ENCODE measurements at regions not wholly inside any gene's neighbourhood (a gene's known extent, or its start where the extent isn't known, plus 50 kb on each side); places are given as distances from the start of the nearest gene placed in this dataset.
A peak's percentile ranks its signal among the peaks of the same experiment; 100 is the strongest.

GRCh38 chr10:114876602-114877300, 55.2 kb downstream of the FHIP2A start:
- no peaks in the 10 kb centered on the region for H3K9me3 ChIP-seq (ENCODE audit: control insufficient read depth in 2 of 3, insufficient read depth in 1 of 3, low read length in 3 of 3)
- H3K4me1 ChIP-seq (ENCODE audit: control insufficient read depth in 2 of 3, insufficient read depth in 2 of 3, low read depth in 1 of 3, low read length in 3 of 3) = peaks cover 0 to 2% (median 0%) of the 10 kb centered on the region in 3 donors
- FAIRE-seq (no peak), DNase-seq (peak; percentile 76 to 90 (median 77))
- H3K27ac ChIP-seq (ENCODE audit: low read depth in 2 of 2, low read length in 2 of 2) = no peak overlapping the region
- no peaks in the 10 kb centered on the region for H3K27me3 ChIP-seq (ENCODE audit: control insufficient read depth, insufficient read depth, low read length)
- TF ChIP-seq, protein P1, sequence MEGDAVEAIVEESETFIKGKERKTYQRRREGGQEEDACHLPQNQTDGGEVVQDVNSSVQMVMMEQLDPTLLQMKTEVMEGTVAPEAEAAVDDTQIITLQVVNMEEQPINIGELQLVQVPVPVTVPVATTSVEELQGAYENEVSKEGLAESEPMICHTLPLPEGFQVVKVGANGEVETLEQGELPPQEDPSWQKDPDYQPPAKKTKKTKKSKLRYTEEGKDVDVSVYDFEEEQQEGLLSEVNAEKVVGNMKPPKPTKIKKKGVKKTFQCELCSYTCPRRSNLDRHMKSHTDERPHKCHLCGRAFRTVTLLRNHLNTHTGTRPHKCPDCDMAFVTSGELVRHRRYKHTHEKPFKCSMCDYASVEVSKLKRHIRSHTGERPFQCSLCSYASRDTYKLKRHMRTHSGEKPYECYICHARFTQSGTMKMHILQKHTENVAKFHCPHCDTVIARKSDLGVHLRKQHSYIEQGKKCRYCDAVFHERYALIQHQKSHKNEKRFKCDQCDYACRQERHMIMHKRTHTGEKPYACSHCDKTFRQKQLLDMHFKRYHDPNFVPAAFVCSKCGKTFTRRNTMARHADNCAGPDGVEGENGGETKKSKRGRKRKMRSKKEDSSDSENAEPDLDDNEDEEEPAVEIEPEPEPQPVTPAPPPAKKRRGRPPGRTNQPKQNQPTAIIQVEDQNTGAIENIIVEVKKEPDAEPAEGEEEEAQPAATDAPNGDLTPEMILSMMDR (IDR thresholded peaks at IDR 0.05; ENCODE audit: borderline replicate concordance, extremely low read depth, insufficient read depth) = peak; percentile 67
- H3K36me3 ChIP-seq (ENCODE audit: control insufficient read depth in 2 of 3, insufficient read depth in 3 of 3, low read length in 3 of 3) = no peaks in the 10 kb centered on the region
- no peak overlapping the region for H3K9ac ChIP-seq (ENCODE audit: low read length in 3 of 3)
- intact Hi-C loops (cut with DNase I) = no loop called here
- no peak overlapping the region for H3K4me3 ChIP-seq (ENCODE audit: low read length in 3 of 3)

- TF ChIP-seq, protein P1 (IDR thresholded peaks at IDR 0.05; ENCODE audit: borderline replicate concordance, extremely low read depth, insufficient read depth) = no peak
- no peak overlapping the region for H3K9ac ChIP-seq (ENCODE audit: low read length in 3 of 3)
- no peak for FAIRE-seq
- no peak overlapping the region for H3K4me3 ChIP-seq (ENCODE audit: low read length in 3 of 3)
- H3K27me3 ChIP-seq (ENCODE audit: control insufficient read depth, insufficient read depth, low read length) = no peaks in the 10 kb centered on the region
- H3K4me1 ChIP-seq (ENCODE audit: control insufficient read depth in 2 of 3, insufficient read depth in 2 of 3, low read depth in 1 of 3, low read length in 3 of 3) = peaks cover 0 to 4% (median 0%) of the 10 kb centered on the region in 3 donors
- H3K27ac ChIP-seq (ENCODE audit: low read depth in 2 of 2, low read length in 2 of 2) = no peak overlapping the region
- H3K36me3 ChIP-seq (ENCODE audit: control insufficient read depth in 2 of 3, insufficient read depth in 3 of 3, low read length in 3 of 3) = no peaks in the 10 kb centered on the region
- intact Hi-C loops (cut with DNase I) = no loop called here
- no peak for DNase-seq
- H3K9me3 ChIP-seq (ENCODE audit: control insufficient read depth in 2 of 3, insufficient read depth in 1 of 3, low read length in 3 of 3) = no peaks in the 10 kb centered on the region
Measured at GRCh38 chr10:114877301-114877644, 55.7 kb downstream of the FHIP2A start.

GRCh38 chr10:114879093-114879492, 57.5 kb downstream of the FHIP2A start:
- Histone ChIP-seq H3K4me1 (ENCODE audit: control insufficient read depth in 2 of 3, insufficient read depth in 2 of 3, low read depth in 1 of 3, low read length in 3 of 3) (peaks cover 0 to 4% (median 0%) of the 10 kb centered on the region in 3 donors), H3K4me3 (ENCODE audit: low read length in 3 of 3) (peak overlapping the region in 1 of 3 donors; percentile 17), H3K36me3 (ENCODE audit: control insufficient read depth in 2 of 3, insufficient read depth in 3 of 3, low read length in 3 of 3) (no peaks in the 10 kb centered on the region), H3K9ac (ENCODE audit: low read length in 3 of 3) (no peak overlapping the region), H3K9me3 (ENCODE audit: control insufficient read depth in 2 of 3, insufficient read depth in 1 of 3, low read length in 3 of 3) (no peaks in the 10 kb centered on the region), H3K27ac (ENCODE audit: low read depth in 2 of 2, low read length in 2 of 2) (no peak overlapping the region), H3K27me3 (ENCODE audit: control insufficient read depth, insufficient read depth, low read length) (no peaks in the 10 kb centered on the region)
- DNase-seq = no peak
- TF ChIP-seq, protein P1 (IDR thresholded peaks at IDR 0.05; ENCODE audit: borderline replicate concordance, extremely low read depth, insufficient read depth) = no peak
- intact Hi-C loops (cut with DNase I) = no loop called here
- FAIRE-seq = no peak

Data from kidney (tissue), 13 donors.